ENCODE measurements at regions not wholly inside any gene's neighbourhood (a gene's known extent, or its start where the extent isn't known, plus 50 kb on each side); places are given as distances from the start of the nearest gene placed in this dataset.

GRCh38 chr22:22357024-22357883, 112.7 kb downstream of the VPREB1 start:
- TF ChIP-seq, protein P1, sequence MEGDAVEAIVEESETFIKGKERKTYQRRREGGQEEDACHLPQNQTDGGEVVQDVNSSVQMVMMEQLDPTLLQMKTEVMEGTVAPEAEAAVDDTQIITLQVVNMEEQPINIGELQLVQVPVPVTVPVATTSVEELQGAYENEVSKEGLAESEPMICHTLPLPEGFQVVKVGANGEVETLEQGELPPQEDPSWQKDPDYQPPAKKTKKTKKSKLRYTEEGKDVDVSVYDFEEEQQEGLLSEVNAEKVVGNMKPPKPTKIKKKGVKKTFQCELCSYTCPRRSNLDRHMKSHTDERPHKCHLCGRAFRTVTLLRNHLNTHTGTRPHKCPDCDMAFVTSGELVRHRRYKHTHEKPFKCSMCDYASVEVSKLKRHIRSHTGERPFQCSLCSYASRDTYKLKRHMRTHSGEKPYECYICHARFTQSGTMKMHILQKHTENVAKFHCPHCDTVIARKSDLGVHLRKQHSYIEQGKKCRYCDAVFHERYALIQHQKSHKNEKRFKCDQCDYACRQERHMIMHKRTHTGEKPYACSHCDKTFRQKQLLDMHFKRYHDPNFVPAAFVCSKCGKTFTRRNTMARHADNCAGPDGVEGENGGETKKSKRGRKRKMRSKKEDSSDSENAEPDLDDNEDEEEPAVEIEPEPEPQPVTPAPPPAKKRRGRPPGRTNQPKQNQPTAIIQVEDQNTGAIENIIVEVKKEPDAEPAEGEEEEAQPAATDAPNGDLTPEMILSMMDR (IDR thresholded peaks at IDR 0.05) = peak; percentile 50 to 64 (median 54)
- no peak for TF ChIP-seq POLR2A (IDR thresholded peaks at IDR 0.05)

Measured in body of pancreas (tissue), 4 donors.